Prostate gland (tissue), 2 donors: ENCODE measurements at regions not wholly inside any gene's neighbourhood (a gene's known extent, or its start where the extent isn't known, plus 50 kb on each side); places are given as distances from the start of the nearest gene placed in this dataset.
"Not testable (repeated sequence)": the region's sequence is repeated elsewhere in the genome, so short reads cannot be mapped to it uniquely, and the experiment has no call there.

Experiments
- DNase-seq: peaks from one replicate; pipeline ENCODE4 v3.0.0-alpha.2; 2019; ENCODE audit warnings: low spot score
- H3K27ac ChIP-seq, 2 donors: fragments of 200-600 bp; sonication (generic); 2 replicates each; pipeline ENCODE4 v1.5.1; 2017 to 2019
- H3K27me3 ChIP-seq: fragments of 200-600 bp; sonication (generic); replicated peaks from 2 replicates; pipeline ENCODE4 v1.5.1; 2019; ENCODE audit not compliant: insufficient read depth
- H3K36me3 ChIP-seq, 2 donors: fragments of 200-600 bp; sonication (generic); 1 replicate in 1 of 2; 2 replicates in 1 of 2; pipeline versions ENCODE4 v1.5.1 to v1.8.1; 2017 to 2019
- H3K4me1 ChIP-seq: fragments of 200-600 bp; sonication (generic); replicated peaks from 2 replicates; pipeline ENCODE4 v1.5.1; 2019
- H3K4me3 ChIP-seq, 2 donors: fragments of 200-600 bp; sonication (generic); 2 replicates each; pipeline ENCODE4 v1.5.1; 2017 to 2019
- H3K9me3 ChIP-seq: fragments of 200-600 bp; sonication (generic); 2 replicates; pipeline ENCODE4 v1.5.1; 2017
- CTCF ChIP-seq, 4 experiments: fragments of 200-600 bp in 2 of 4; fragments of 450-650 bp in 2 of 4; sonication (generic) in 2 of 4; IDR thresholded peaks; 1 replicate in 3 of 4; 2 replicates in 1 of 4; pipeline ENCODE4 v1.5.1; 2016 to 2019; ENCODE audit warnings: antibody characterized with exemption in 4 of 4, mild to moderate bottlenecking in 2 of 4, moderate library complexity in 2 of 4
- POLR2A ChIP-seq: fragments of 450-650 bp; IDR thresholded peaks from one replicate; pipeline ENCODE4 v1.6.1; 2016; ENCODE audit warnings: antibody characterized with exemption, mild to moderate bottlenecking
- POLR2AphosphoS5 ChIP-seq: sonication (generic); formaldehyde crosslinking; IDR thresholded peaks from one replicate; pipeline ENCODE4 v1.6.1; 2017; ENCODE audit warnings: antibody characterized with exemption
- WGBS: methylation state at CpG from one replicate; pipeline ENCODE4 v1.1.5; 2018; 5-methylcytosine and 5-hydroxymethylcytosine counted together
- intact Hi-C: fragments of 100-400 bp; cut with DNase I; formaldehyde crosslinking; loops from one replicate; pipeline ENCODE4 v1.14.2; 2022

DNA sequence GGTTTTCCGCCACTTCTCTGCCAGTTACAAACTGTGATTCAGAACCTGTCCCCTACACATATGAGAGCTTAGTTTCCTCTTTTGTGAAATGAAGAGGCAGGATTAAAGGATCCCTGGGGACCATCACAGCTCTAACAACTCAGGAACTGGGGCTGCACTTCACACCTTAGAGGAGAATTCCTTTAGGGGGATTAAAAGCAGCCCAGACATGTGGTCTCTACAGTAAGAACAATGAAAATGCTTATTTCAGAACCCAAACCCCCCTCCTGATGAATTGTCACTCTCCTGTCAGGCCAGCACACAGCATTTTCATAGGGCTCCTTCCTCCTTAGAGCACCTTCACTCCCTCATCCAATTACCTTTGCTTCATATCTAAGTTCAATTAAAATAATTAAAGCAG, 101.5 kb upstream of the NEDD4L start:
- intact Hi-C loops, result no loop called here
- TF ChIP-seq POLR2AphosphoS5, result no peak
- no peak for TF ChIP-seq POLR2A
- TF ChIP-seq CTCF (IDR thresholded peaks at IDR 0.05), result no peak
- Histone ChIP-seq H3K9me3 (no peaks in the 10 kb centered on the region), H3K27me3 (no peaks in the 10 kb centered on the region), H3K27ac (no peak overlapping the region), H3K4me1 (no peaks in the 10 kb centered on the region), H3K36me3 (no peaks in the 10 kb centered on the region), H3K4me3 (no peak overlapping the region)
- no peak for DNase-seq
- 100% methylated on average over 1 of the region's 1 CpG for WGBS

DNA sequence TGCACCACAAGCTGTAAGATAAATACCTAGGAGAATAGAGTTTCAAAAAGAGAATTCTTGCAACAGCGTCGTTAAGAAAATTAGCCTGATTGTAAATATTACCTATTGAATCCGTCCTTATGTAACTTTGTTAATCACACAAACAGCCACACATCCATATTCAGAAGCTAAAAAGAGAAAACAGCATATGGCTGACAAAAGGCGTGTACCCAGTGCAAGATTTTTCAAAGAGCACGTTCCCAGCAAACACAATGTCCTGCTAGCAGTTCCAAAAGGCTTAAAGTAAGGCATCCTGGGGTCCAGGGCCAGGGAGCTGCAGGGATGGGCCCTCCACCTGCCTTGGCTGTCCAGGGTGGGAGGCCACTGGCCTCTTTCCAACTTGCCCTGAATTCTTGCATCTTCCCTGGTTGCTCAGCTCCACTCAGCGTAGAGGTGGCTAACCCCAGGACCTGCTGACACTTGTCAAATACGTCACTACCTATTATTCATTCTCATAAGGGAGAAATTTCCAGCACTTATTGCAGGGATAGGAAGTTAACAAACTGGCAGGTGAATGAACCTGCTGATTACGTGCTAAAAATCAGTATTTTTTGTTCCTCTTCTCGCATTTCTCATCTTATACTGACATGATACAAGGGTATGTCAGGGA, 102.1 kb upstream of the NEDD4L start:
- H3K9me3 ChIP-seq, result no peaks in the 10 kb centered on the region
- WGBS, result 83% methylated on average over 9 of the region's 9 CpGs
- TF ChIP-seq POLR2AphosphoS5, result no peak
- TF ChIP-seq POLR2A, result no peak
- TF ChIP-seq CTCF (IDR thresholded peaks at IDR 0.05), result no peak
- no peaks in the 10 kb centered on the region for H3K4me1 ChIP-seq
- no peaks in the 10 kb centered on the region for H3K36me3 ChIP-seq
- H3K27ac ChIP-seq, result no peak overlapping the region
- intact Hi-C loops, result no loop called here
- no peak for DNase-seq
- H3K4me3 ChIP-seq, result no peak overlapping the region
- no peaks in the 10 kb centered on the region for H3K27me3 ChIP-seq

DNA sequence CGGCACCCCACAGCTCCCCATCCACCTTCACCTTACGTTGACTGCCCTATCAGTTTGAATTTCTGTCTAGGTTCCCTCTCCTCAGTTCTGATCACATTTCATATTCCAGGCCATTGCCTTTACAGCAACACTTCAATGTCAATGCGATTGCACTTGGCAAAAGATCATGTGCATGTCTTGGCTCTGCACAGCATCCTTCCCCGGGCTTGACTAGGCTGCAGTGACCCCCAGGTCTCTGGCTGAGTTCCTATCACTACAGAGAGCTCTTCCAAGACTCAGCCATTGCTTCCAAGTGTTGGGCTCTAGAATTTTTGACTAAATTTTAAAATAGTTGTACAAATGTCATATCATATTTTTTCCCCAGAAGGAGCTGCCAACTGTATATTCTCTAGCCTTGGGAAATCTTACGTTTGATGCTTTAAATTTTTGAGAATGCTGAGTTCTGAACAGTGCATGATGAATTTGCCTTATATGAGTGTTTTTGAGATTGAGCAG, 103.8 kb upstream of the NEDD4L start:
- Histone ChIP-seq H3K9me3 (no peaks in the 10 kb centered on the region), H3K4me1 (no peaks in the 10 kb centered on the region), H3K4me3 (no peak overlapping the region), H3K27me3 (no peaks in the 10 kb centered on the region), H3K36me3 (no peaks in the 10 kb centered on the region), H3K27ac (no peak overlapping the region)
- no peak for DNase-seq
- 86% methylated on average over 5 of the region's 5 CpGs for WGBS
- intact Hi-C loops, result no loop called here
- TF ChIP-seq POLR2AphosphoS5 (no peak), CTCF (IDR thresholded peaks at IDR 0.05) (no peak), POLR2A (no peak)

DNA sequence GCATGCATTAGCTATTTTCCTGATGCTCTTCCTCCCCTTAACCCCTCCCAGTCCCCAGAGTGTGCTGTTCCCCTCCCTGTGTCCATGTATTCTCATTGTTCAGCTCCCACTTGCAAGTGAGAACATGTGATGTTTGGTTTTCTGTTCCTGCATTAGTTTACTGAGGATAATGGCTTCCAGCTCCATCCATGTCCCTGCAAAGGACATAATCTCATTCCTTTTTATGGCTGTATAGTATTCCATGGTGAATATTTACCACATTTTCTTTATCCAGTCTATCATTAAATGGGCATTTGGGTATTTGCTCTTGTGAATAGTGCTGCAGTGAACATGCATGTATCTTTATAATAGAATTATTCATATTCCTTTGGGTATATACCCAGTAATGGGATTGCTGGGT, 109.7 kb upstream of the NEDD4L start:
- H3K27ac ChIP-seq, H3K36me3 ChIP-seq, H3K4me3 ChIP-seq, intact Hi-C loops, H3K27me3 ChIP-seq, H3K4me1 ChIP-seq, DNase-seq, H3K9me3 ChIP-seq: not testable (repeated sequence)

DNA sequence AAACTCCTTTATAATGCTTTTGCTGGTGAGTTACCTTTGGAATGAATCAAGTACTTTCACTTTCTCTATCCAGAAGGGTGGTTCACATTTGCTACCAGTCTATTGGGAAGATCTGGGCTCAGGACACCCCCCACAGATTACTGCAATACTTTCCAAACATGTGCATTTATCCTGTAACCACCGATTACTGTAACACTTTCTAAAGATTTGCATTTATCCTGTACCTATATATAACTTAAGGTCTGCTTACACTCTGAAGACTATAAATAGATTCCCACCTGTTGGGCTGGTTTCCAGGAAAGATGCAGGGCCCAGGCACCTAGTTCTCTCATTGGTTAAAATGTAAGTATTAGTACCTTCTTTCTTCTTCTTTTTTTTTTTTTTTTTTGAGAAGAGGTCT, 113.0 kb upstream of the NEDD4L start:
- Histone ChIP-seq H3K27ac (no peak overlapping the region), H3K4me1 (no peaks in the 10 kb centered on the region), H3K36me3 (no peaks in the 10 kb centered on the region), H3K27me3 (no peaks in the 10 kb centered on the region), H3K9me3 (no peaks in the 10 kb centered on the region), H3K4me3 (no peak overlapping the region)
- TF ChIP-seq POLR2A, result no peak
- no peak for TF ChIP-seq POLR2AphosphoS5
- TF ChIP-seq CTCF (IDR thresholded peaks at IDR 0.05), result no peak
- DNase-seq, result no peak
- 48% methylated on average over 1 of the region's 1 CpG for WGBS
- intact Hi-C loops, result no loop called here
